RWPE2 (cell line): ENCODE measurements at regions not wholly inside any gene's neighbourhood (a gene's known extent, or its start where the extent isn't known, plus 50 kb on each side); places are given as distances from the start of the nearest gene placed in this dataset.

Source experiments
- ATAC-seq: fragments of 200-7000 bp; cut with Tn5 transposase; 3 replicates; pipeline ENCODE4 v1.9.1; 2021; ENCODE audit warnings: low read depth
- DNase-seq: peaks from one replicate; pipeline ENCODE4 v3.0.0-alpha.2; 2020; ENCODE audit warnings: low spot score
- H3K27ac ChIP-seq: fragments of 450-650 bp; 2 replicates; pipeline ENCODE4 v1.5.1; 2017; ENCODE audit warnings: mild to moderate bottlenecking; ENCODE audit not compliant: poor library complexity, severe bottlenecking
- H3K27me3 ChIP-seq: fragments of 250-450 bp; sonication (Bioruptor Pico); 2 replicates; pipeline ENCODE4 v1.5.1; 2021; ENCODE audit warnings: mild to moderate bottlenecking, moderate library complexity; ENCODE audit not compliant: insufficient read depth, poor library complexity, severe bottlenecking
- H3K36me3 ChIP-seq: fragments of 250-450 bp; sonication (Bioruptor Pico); 2 replicates; pipeline ENCODE4 v1.5.1; 2020; ENCODE audit warnings: low read depth, mild to moderate bottlenecking, moderate library complexity
- H3K4me1 ChIP-seq: fragments of 250-450 bp; sonication (Bioruptor Pico); 2 replicates; pipeline ENCODE4 v1.5.1; 2021; ENCODE audit warnings: mild to moderate bottlenecking, moderate library complexity; ENCODE audit not compliant: insufficient read depth, poor library complexity, severe bottlenecking
- H3K4me3 ChIP-seq: fragments of 250-450 bp; sonication (Bioruptor Pico); 2 replicates; pipeline ENCODE4 v1.5.1; 2021; ENCODE audit warnings: mild to moderate bottlenecking, moderate library complexity; ENCODE audit not compliant: severe bottlenecking
- H3K9me3 ChIP-seq: fragments of 250-450 bp; sonication (Bioruptor Pico); 2 replicates; pipeline ENCODE4 v1.5.1; 2021; ENCODE audit warnings: mild to moderate bottlenecking, moderate library complexity; ENCODE audit not compliant: severe bottlenecking
- CTCF ChIP-seq: fragments of 450-650 bp; IDR thresholded peaks from one replicate; pipeline ENCODE4 v1.5.1; 2017; ENCODE audit warnings: mild to moderate bottlenecking, moderate library complexity; ENCODE audit not compliant: poor library complexity, severe bottlenecking

GRCh38 chr6:56407883-56408410, 160.6 kb upstream of the COL21A1 start:
- no peak for DNase-seq
- Histone ChIP-seq H3K36me3 (no peaks in the 10 kb centered on the region), H3K9me3 (no peaks in the 10 kb centered on the region), H3K27ac (no peak overlapping the region), H3K27me3 (no peaks in the 10 kb centered on the region), H3K4me3 (no peak overlapping the region), H3K4me1 (no peaks in the 10 kb centered on the region)
- ATAC-seq, result no peak
- TF ChIP-seq CTCF, result no peak

GRCh38 chr6:56406276-56407269, 159.2 kb upstream of the COL21A1 start:
- ATAC-seq (no peak), DNase-seq (no peak)
- Histone ChIP-seq H3K9me3 (peaks cover under 1% of the 10 kb centered on the region), H3K36me3 (no peaks in the 10 kb centered on the region), H3K27me3 (no peaks in the 10 kb centered on the region), H3K27ac (no peak overlapping the region), H3K4me1 (no peaks in the 10 kb centered on the region), H3K4me3 (no peak overlapping the region)
- TF ChIP-seq CTCF, result no peak

GRCh38 chr6:56404599-56404998, 157.2 kb upstream of the COL21A1 start:
- Histone ChIP-seq H3K9me3 (peaks cover 2% of the 10 kb centered on the region), H3K27ac (no peak overlapping the region), H3K4me1 (no peaks in the 10 kb centered on the region), H3K4me3 (no peak overlapping the region), H3K27me3 (no peaks in the 10 kb centered on the region), H3K36me3 (no peaks in the 10 kb centered on the region)
- DNase-seq (no peak), ATAC-seq (no peak)
- no peak for TF ChIP-seq CTCF

- no peak for ATAC-seq
- no peak for DNase-seq
- no peak overlapping the region for H3K4me3 ChIP-seq
- peaks cover 2% of the 10 kb centered on the region for H3K9me3 ChIP-seq
- H3K36me3 ChIP-seq, result no peaks in the 10 kb centered on the region
- H3K27me3 ChIP-seq, result no peaks in the 10 kb centered on the region
- H3K4me1 ChIP-seq, result peaks cover 4% of the 10 kb centered on the region
- no peak overlapping the region for H3K27ac ChIP-seq
- no peak for TF ChIP-seq CTCF
Measured at GRCh38 chr6:56403745-56404144, 156.4 kb upstream of the COL21A1 start.
